Ishikawa (cell line): ENCODE measurements at regions not wholly inside any gene's neighbourhood (a gene's known extent, or its start where the extent isn't known, plus 50 kb on each side); places are given as distances from the start of the nearest gene placed in this dataset.

Experiments used
- CEBPB ChIP-seq: IDR thresholded peaks from 2 replicates; pipeline ENCODE4 v1.6.1; 2012
- CREB1 ChIP-seq: IDR thresholded peaks from 2 replicates; pipeline ENCODE4 v1.6.1; 2012; ENCODE audit warnings: low read depth
- EGR1 ChIP-seq: IDR thresholded peaks from 2 replicates; pipeline ENCODE4 v1.6.1; 2012
- EP300 ChIP-seq: IDR thresholded peaks from 2 replicates; pipeline ENCODE4 v1.6.1; 2012; ENCODE audit warnings: borderline replicate concordance
- FOXM1 ChIP-seq: IDR thresholded peaks from 2 replicates; pipeline ENCODE4 v1.6.1; 2012; ENCODE audit warnings: low read depth, borderline replicate concordance
- NFIC ChIP-seq: IDR thresholded peaks from 2 replicates; pipeline ENCODE4 v1.6.1; 2012
- RAD21 ChIP-seq: IDR thresholded peaks from 2 replicates; pipeline ENCODE4 v1.6.1; 2012; ENCODE audit warnings: low read depth
- TAF1 ChIP-seq: IDR thresholded peaks from 2 replicates; pipeline ENCODE4 v1.6.1; 2012; ENCODE audit warnings: low read depth, mild to moderate bottlenecking
- TCF12 ChIP-seq: IDR thresholded peaks from 2 replicates; pipeline ENCODE4 v1.6.1; 2012; ENCODE audit warnings: low read depth
- TEAD4 ChIP-seq: IDR thresholded peaks from 2 replicates; pipeline ENCODE4 v1.6.1; 2012
- YY1 ChIP-seq: IDR thresholded peaks from 2 replicates; pipeline ENCODE4 v1.6.1; 2012; ENCODE audit warnings: low read depth
- ZBTB7A ChIP-seq: IDR thresholded peaks from 2 replicates; pipeline ENCODE4 v1.6.1; 2012; ENCODE audit warnings: low read depth
- TF ChIP-seq, protein P1 (sequence below): IDR thresholded peaks from 2 replicates; pipeline ENCODE4 v1.6.1; 2012
- TF ChIP-seq, protein P2 (sequence below): IDR thresholded peaks from 2 replicates; pipeline ENCODE4 v1.6.1; 2012
- TF ChIP-seq, protein P3 (sequence below): IDR thresholded peaks from 2 replicates; pipeline ENCODE4 v1.6.1; 2012; ENCODE audit warnings: low read depth, mild to moderate bottlenecking

DNA sequence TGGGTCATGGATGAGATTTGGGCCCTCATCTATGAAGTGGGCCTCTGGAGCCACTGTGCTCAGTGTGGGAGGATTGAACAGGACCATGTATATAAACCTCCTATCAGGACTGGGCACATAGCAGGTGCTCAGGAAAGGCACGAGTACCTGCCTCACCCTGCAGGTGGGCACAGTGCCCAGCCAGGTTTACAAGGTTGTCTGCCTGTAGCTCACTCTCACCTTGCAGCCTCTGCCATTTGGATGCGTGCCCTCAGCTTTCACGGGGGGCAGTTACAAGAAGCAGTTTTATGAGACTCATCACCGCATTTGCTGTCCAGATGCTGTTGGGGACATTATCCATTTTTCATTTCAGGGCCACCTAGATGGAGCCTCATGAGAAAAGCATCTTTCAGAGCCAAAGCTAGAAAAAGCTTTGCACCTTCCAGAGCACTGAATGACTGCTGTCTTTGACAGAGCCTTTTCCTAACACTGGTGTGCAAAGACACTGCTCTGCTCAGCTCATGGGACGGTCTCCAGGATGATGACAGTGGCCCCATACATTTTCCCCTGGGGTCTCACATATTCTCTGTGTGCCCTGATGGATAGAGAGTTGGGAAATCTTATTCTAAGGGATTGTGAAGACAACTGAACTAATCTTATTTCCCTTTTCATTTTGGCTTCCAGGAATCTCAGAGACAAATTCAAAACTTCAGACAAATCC, 327.5 kb upstream of the RTL1 start:
- TF ChIP-seq CREB1 (no peak), YY1 (no peak), EGR1 (no peak), ZBTB7A (no peak), RAD21 (no peak), TAF1 (no peak), TEAD4 (no peak), TCF12 (no peak), NFIC (no peak)
- TF ChIP-seq, protein P1, sequence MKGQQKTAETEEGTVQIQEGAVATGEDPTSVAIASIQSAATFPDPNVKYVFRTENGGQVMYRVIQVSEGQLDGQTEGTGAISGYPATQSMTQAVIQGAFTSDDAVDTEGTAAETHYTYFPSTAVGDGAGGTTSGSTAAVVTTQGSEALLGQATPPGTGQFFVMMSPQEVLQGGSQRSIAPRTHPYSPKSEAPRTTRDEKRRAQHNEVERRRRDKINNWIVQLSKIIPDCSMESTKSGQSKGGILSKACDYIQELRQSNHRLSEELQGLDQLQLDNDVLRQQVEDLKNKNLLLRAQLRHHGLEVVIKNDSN = no peak
- TF ChIP-seq, protein P2, sequence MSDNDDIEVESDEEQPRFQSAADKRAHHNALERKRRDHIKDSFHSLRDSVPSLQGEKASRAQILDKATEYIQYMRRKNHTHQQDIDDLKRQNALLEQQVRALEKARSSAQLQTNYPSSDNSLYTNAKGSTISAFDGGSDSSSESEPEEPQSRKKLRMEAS = no peak
- TF ChIP-seq, protein P3, sequence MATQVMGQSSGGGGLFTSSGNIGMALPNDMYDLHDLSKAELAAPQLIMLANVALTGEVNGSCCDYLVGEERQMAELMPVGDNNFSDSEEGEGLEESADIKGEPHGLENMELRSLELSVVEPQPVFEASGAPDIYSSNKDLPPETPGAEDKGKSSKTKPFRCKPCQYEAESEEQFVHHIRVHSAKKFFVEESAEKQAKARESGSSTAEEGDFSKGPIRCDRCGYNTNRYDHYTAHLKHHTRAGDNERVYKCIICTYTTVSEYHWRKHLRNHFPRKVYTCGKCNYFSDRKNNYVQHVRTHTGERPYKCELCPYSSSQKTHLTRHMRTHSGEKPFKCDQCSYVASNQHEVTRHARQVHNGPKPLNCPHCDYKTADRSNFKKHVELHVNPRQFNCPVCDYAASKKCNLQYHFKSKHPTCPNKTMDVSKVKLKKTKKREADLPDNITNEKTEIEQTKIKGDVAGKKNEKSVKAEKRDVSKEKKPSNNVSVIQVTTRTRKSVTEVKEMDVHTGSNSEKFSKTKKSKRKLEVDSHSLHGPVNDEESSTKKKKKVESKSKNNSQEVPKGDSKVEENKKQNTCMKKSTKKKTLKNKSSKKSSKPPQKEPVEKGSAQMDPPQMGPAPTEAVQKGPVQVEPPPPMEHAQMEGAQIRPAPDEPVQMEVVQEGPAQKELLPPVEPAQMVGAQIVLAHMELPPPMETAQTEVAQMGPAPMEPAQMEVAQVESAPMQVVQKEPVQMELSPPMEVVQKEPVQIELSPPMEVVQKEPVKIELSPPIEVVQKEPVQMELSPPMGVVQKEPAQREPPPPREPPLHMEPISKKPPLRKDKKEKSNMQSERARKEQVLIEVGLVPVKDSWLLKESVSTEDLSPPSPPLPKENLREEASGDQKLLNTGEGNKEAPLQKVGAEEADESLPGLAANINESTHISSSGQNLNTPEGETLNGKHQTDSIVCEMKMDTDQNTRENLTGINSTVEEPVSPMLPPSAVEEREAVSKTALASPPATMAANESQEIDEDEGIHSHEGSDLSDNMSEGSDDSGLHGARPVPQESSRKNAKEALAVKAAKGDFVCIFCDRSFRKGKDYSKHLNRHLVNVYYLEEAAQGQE = no peak

DNA sequence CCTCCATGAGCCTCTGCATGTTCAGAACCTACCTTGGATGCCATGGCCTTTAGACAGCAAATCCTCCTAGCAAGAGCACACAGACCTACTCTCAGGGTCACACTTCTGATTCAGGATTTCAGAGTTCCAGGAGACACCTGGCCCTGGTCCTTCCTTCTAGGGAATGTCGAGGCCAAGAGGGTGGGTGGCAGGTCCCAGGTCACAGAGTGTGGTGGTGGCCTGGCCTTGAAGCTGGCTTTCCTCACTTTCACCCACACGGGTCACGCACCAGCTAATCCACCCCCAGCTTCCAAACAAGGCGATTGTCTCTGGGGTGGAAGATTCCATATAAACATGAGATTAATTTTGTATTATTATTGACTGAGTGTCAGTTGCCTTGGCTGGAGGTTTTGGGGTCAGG, 328.3 kb upstream of the RTL1 start:
- TF ChIP-seq FOXM1 = no peak
- TF ChIP-seq EGR1 = no peak
- no peak for TF ChIP-seq CEBPB
- TF ChIP-seq TCF12 = no peak
- no peak for TF ChIP-seq YY1
- TF ChIP-seq TEAD4 = no peak
- TF ChIP-seq EP300 = no peak
- no peak for TF ChIP-seq CREB1
- TF ChIP-seq RAD21 = no peak
- no peak for TF ChIP-seq NFIC
- TF ChIP-seq TAF1 = no peak
- TF ChIP-seq, protein P1 = no peak
- TF ChIP-seq, protein P3 = no peak
- no peak for TF ChIP-seq ZBTB7A
- TF ChIP-seq, protein P2 = no peak

DNA sequence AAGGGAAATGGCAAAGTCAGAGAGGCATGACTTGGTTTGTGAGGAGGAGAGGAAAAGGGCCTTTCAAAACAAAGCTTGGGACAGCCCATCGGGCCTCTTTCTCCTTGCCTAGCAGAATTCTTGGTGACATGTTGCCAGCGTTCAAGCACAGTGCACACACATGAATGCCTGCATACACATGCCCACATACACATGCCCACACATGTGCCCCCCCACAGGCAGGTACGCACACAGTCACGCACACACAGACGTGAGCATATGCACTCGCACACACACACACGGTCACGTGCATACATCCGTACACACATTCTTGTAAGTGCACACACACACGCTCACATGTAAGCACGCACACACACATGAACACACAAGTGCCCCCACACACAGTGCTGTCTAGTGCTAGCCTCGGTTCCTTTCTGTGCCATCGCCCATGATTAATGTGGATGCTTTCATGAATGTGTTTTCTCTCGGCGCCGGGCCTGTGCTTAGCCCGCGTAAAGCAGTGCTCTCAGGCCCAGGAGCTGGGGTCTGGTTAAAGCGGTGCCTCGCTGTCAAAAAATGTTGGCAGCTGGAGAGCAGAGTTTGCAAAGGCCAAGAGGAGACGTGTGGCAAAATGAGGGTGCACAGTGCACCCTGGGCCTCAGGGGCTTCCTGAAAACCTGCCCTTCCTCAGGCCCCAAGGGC, 328.8 kb upstream of the DIO3 start:
- TF ChIP-seq TCF12 = no peak
- TF ChIP-seq YY1 = no peak
- no peak for TF ChIP-seq FOXM1
- TF ChIP-seq ZBTB7A = no peak
- TF ChIP-seq TEAD4 = no peak
- no peak for TF ChIP-seq CEBPB
- TF ChIP-seq, protein P1 = no peak
- no peak for TF ChIP-seq EGR1
- TF ChIP-seq, protein P2 = no peak
- no peak for TF ChIP-seq CREB1
- no peak for TF ChIP-seq EP300
- no peak for TF ChIP-seq RAD21
- TF ChIP-seq NFIC = no peak
- TF ChIP-seq, protein P3 = no peak
- TF ChIP-seq TAF1 = no peak
